H1 (cell line): ENCODE measurements at regions not wholly inside any gene's neighbourhood (a gene's known extent, or its start where the extent isn't known, plus 50 kb on each side); places are given as distances from the start of the nearest gene placed in this dataset.

Experiments used
- CBX8 ChIP-seq: fragments of 300-800, 300-1000 bp; sonication (generic); IDR thresholded peaks from 2 replicates; pipeline ENCODE4 v1.7.1; 2016; ENCODE audit warnings: low read depth, low read length, borderline replicate concordance
- CREB1 ChIP-seq: IDR thresholded peaks from 2 replicates; pipeline ENCODE4 v1.6.1; 2012; ENCODE audit warnings: inconsistent platforms
- EZH2 ChIP-seq: fragments of 200-600 bp; sonication (generic); IDR thresholded peaks from 2 replicates; pipeline ENCODE4 v1.7.1; 2012; ENCODE audit warnings: low read depth, mild to moderate bottlenecking, moderate library complexity, low read length, inconsistent platforms; ENCODE audit not compliant: severe bottlenecking
- PHF8 ChIP-seq: fragments of 200-600 bp; sonication (generic); conservative IDR thresholded peaks from 2 replicates; pipeline ENCODE4 v1.7.1; 2012; ENCODE audit warnings: low read depth, mild to moderate bottlenecking, inconsistent platforms, low read length, moderate library complexity
- POLR2A ChIP-seq, 2 experiments: IDR thresholded peaks; 1 replicate in 1 of 2; 2 replicates in 1 of 2; pipeline ENCODE4 v1.6.1; 2011; ENCODE audit warnings: low read depth in 2 of 2, low read length in 2 of 2, mild to moderate bottlenecking in 2 of 2; ENCODE audit errors: control extremely low read depth in 1 of 2
- RNF2 ChIP-seq: fragments of 200-900, 300-1000 bp; sonication (generic); IDR thresholded peaks from 2 replicates; pipeline ENCODE4 v1.7.1; 2016; ENCODE audit warnings: borderline replicate concordance, low read depth, mild to moderate bottlenecking, antibody characterized with exemption, low read length; ENCODE audit not compliant: poor library complexity, severe bottlenecking; ENCODE audit errors: missing control alignments
- RXRA ChIP-seq: IDR thresholded peaks from 2 replicates; pipeline ENCODE4 v1.6.1; 2011; ENCODE audit warnings: low read depth, mild to moderate bottlenecking, low read length, moderate library complexity; ENCODE audit not compliant: insufficient read depth
- TF ChIP-seq, protein P1 (sequence below): fragments of 300-600 bp; sonication (generic); IDR thresholded peaks from 2 replicates; pipeline ENCODE4 v1.7.1; 2012; ENCODE audit warnings: low read length, moderate library complexity, mild to moderate bottlenecking, inconsistent platforms; ENCODE audit not compliant: insufficient replicate concordance
- TF ChIP-seq, protein P2 (sequence below), 3 experiments: IDR thresholded peaks; 1 replicate in 2 of 3; 2 replicates in 1 of 3; pipeline versions ENCODE4 v1.5.1 to v1.6.1; 2011; ENCODE audit warnings: low read length in 3 of 3, mild to moderate bottlenecking in 3 of 3, inconsistent platforms in 2 of 3, low read depth in 1 of 3, moderate library complexity in 1 of 3; ENCODE audit not compliant: insufficient read depth in 1 of 3; ENCODE audit errors: control extremely low read depth in 1 of 3

- TF ChIP-seq, protein P1, sequence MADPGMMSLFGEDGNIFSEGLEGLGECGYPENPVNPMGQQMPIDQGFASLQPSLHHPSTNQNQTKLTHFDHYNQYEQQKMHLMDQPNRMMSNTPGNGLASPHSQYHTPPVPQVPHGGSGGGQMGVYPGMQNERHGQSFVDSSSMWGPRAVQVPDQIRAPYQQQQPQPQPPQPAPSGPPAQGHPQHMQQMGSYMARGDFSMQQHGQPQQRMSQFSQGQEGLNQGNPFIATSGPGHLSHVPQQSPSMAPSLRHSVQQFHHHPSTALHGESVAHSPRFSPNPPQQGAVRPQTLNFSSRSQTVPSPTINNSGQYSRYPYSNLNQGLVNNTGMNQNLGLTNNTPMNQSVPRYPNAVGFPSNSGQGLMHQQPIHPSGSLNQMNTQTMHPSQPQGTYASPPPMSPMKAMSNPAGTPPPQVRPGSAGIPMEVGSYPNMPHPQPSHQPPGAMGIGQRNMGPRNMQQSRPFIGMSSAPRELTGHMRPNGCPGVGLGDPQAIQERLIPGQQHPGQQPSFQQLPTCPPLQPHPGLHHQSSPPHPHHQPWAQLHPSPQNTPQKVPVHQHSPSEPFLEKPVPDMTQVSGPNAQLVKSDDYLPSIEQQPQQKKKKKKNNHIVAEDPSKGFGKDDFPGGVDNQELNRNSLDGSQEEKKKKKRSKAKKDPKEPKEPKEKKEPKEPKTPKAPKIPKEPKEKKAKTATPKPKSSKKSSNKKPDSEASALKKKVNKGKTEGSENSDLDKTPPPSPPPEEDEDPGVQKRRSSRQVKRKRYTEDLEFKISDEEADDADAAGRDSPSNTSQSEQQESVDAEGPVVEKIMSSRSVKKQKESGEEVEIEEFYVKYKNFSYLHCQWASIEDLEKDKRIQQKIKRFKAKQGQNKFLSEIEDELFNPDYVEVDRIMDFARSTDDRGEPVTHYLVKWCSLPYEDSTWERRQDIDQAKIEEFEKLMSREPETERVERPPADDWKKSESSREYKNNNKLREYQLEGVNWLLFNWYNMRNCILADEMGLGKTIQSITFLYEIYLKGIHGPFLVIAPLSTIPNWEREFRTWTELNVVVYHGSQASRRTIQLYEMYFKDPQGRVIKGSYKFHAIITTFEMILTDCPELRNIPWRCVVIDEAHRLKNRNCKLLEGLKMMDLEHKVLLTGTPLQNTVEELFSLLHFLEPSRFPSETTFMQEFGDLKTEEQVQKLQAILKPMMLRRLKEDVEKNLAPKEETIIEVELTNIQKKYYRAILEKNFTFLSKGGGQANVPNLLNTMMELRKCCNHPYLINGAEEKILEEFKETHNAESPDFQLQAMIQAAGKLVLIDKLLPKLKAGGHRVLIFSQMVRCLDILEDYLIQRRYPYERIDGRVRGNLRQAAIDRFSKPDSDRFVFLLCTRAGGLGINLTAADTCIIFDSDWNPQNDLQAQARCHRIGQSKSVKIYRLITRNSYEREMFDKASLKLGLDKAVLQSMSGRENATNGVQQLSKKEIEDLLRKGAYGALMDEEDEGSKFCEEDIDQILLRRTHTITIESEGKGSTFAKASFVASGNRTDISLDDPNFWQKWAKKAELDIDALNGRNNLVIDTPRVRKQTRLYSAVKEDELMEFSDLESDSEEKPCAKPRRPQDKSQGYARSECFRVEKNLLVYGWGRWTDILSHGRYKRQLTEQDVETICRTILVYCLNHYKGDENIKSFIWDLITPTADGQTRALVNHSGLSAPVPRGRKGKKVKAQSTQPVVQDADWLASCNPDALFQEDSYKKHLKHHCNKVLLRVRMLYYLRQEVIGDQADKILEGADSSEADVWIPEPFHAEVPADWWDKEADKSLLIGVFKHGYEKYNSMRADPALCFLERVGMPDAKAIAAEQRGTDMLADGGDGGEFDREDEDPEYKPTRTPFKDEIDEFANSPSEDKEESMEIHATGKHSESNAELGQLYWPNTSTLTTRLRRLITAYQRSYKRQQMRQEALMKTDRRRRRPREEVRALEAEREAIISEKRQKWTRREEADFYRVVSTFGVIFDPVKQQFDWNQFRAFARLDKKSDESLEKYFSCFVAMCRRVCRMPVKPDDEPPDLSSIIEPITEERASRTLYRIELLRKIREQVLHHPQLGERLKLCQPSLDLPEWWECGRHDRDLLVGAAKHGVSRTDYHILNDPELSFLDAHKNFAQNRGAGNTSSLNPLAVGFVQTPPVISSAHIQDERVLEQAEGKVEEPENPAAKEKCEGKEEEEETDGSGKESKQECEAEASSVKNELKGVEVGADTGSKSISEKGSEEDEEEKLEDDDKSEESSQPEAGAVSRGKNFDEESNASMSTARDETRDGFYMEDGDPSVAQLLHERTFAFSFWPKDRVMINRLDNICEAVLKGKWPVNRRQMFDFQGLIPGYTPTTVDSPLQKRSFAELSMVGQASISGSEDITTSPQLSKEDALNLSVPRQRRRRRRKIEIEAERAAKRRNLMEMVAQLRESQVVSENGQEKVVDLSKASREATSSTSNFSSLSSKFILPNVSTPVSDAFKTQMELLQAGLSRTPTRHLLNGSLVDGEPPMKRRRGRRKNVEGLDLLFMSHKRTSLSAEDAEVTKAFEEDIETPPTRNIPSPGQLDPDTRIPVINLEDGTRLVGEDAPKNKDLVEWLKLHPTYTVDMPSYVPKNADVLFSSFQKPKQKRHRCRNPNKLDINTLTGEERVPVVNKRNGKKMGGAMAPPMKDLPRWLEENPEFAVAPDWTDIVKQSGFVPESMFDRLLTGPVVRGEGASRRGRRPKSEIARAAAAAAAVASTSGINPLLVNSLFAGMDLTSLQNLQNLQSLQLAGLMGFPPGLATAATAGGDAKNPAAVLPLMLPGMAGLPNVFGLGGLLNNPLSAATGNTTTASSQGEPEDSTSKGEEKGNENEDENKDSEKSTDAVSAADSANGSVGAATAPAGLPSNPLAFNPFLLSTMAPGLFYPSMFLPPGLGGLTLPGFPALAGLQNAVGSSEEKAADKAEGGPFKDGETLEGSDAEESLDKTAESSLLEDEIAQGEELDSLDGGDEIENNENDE = no peak
- TF ChIP-seq POLR2A (IDR thresholded peaks at IDR 0.05; ENCODE audit: control extremely low read depth in 1 of 2, low read depth in 2 of 2, low read length in 2 of 2) (no peak), EZH2 (no peak), PHF8 (no peak), CBX8 (no peak), CREB1 (no peak), RNF2 (no peak), RXRA (no peak)
- TF ChIP-seq, protein P2, sequence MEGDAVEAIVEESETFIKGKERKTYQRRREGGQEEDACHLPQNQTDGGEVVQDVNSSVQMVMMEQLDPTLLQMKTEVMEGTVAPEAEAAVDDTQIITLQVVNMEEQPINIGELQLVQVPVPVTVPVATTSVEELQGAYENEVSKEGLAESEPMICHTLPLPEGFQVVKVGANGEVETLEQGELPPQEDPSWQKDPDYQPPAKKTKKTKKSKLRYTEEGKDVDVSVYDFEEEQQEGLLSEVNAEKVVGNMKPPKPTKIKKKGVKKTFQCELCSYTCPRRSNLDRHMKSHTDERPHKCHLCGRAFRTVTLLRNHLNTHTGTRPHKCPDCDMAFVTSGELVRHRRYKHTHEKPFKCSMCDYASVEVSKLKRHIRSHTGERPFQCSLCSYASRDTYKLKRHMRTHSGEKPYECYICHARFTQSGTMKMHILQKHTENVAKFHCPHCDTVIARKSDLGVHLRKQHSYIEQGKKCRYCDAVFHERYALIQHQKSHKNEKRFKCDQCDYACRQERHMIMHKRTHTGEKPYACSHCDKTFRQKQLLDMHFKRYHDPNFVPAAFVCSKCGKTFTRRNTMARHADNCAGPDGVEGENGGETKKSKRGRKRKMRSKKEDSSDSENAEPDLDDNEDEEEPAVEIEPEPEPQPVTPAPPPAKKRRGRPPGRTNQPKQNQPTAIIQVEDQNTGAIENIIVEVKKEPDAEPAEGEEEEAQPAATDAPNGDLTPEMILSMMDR (IDR thresholded peaks at IDR 0.05; ENCODE audit: control extremely low read depth in 1 of 3, insufficient read depth in 1 of 3, low read depth in 1 of 3, low read length in 3 of 3) = no peak
Measured at GRCh38 chr18:22048221-22048620, 121.2 kb upstream of the GATA6 start.
